ENCODE measurements at regions not wholly inside any gene's neighbourhood (a gene's known extent, or its start where the extent isn't known, plus 50 kb on each side); places are given as distances from the start of the nearest gene placed in this dataset.

- TF ChIP-seq GATA3 (IDR thresholded peaks at IDR 0.05; ENCODE audit: low read depth, low read length): no peak
- TF ChIP-seq GATA2 (IDR thresholded peaks at IDR 0.05; ENCODE audit: low read depth, low read length): 0 out of 2 replicates have a peak, but pooled peaks have one; percentile 17
These were observed 176.4 kb upstream of the PALMD start for GRCh38 chr1:99469550-99469971.

- TF ChIP-seq GATA3 (IDR thresholded peaks at IDR 0.05; ENCODE audit: low read depth, low read length) (no peak), GATA2 (IDR thresholded peaks at IDR 0.05; ENCODE audit: low read depth, low read length) (no peak)
These were observed 173.0 kb upstream of the PALMD start for GRCh38 chr1:99472893-99473292.

- TF ChIP-seq GATA2 (IDR thresholded peaks at IDR 0.05; ENCODE audit: low read depth, low read length): peak; percentile 57
- no peak for TF ChIP-seq GATA3 (IDR thresholded peaks at IDR 0.05; ENCODE audit: low read depth, low read length)
These were observed 171.5 kb upstream of the PALMD start for GRCh38 chr1:99474350-99474893.

- TF ChIP-seq GATA3 (IDR thresholded peaks at IDR 0.05; ENCODE audit: low read depth, low read length) (no peak), GATA2 (IDR thresholded peaks at IDR 0.05; ENCODE audit: low read depth, low read length) (no peak)
These were observed 169.9 kb upstream of the PALMD start for GRCh38 chr1:99476058-99476457.

- TF ChIP-seq GATA2 (IDR thresholded peaks at IDR 0.05; ENCODE audit: low read depth, low read length): no peak
- TF ChIP-seq GATA3 (IDR thresholded peaks at IDR 0.05; ENCODE audit: low read depth, low read length): no peak
These were observed 164.4 kb upstream of the PALMD start for GRCh38 chr1:99481391-99481996.

- no peak for TF ChIP-seq GATA2 (IDR thresholded peaks at IDR 0.05; ENCODE audit: low read depth, low read length)
- TF ChIP-seq GATA3 (IDR thresholded peaks at IDR 0.05; ENCODE audit: low read depth, low read length): no peak
These were observed 163.6 kb upstream of the PALMD start for GRCh38 chr1:99482286-99482685.

GRCh38 chr1:99482750-99483149, 163.2 kb upstream of the PALMD start:
- TF ChIP-seq GATA2 (IDR thresholded peaks at IDR 0.05; ENCODE audit: low read depth, low read length) (no peak), GATA3 (IDR thresholded peaks at IDR 0.05; ENCODE audit: low read depth, low read length) (no peak)

- no peak for TF ChIP-seq GATA2 (IDR thresholded peaks at IDR 0.05; ENCODE audit: low read depth, low read length)
- no peak for TF ChIP-seq GATA3 (IDR thresholded peaks at IDR 0.05; ENCODE audit: low read depth, low read length)
These were observed 155.9 kb upstream of the PALMD start for GRCh38 chr1:99490031-99490430.

- no peak for TF ChIP-seq GATA2 (IDR thresholded peaks at IDR 0.05; ENCODE audit: low read depth, low read length)
- no peak for TF ChIP-seq GATA3 (IDR thresholded peaks at IDR 0.05; ENCODE audit: low read depth, low read length)
These were observed 149.8 kb upstream of the PALMD start for GRCh38 chr1:99496067-99496466.

- no peak for TF ChIP-seq GATA3 (IDR thresholded peaks at IDR 0.05; ENCODE audit: low read depth, low read length)
- no peak for TF ChIP-seq GATA2 (IDR thresholded peaks at IDR 0.05; ENCODE audit: low read depth, low read length)
These were observed 148.2 kb upstream of the PALMD start for GRCh38 chr1:99497690-99498089.

- TF ChIP-seq GATA3 (IDR thresholded peaks at IDR 0.05; ENCODE audit: low read depth, low read length) (no peak), GATA2 (IDR thresholded peaks at IDR 0.05; ENCODE audit: low read depth, low read length) (no peak)
These were observed 145.4 kb upstream of the PALMD start for GRCh38 chr1:99500541-99500940.

GRCh38 chr1:99501871-99502270, 144.0 kb upstream of the PALMD start:
- TF ChIP-seq GATA2 (IDR thresholded peaks at IDR 0.05; ENCODE audit: low read depth, low read length) (no peak), GATA3 (IDR thresholded peaks at IDR 0.05; ENCODE audit: low read depth, low read length) (no peak)

GRCh38 chr1:99502400-99502799, 143.5 kb upstream of the PALMD start:
- TF ChIP-seq GATA2 (IDR thresholded peaks at IDR 0.05; ENCODE audit: low read depth, low read length) (no peak), GATA3 (IDR thresholded peaks at IDR 0.05; ENCODE audit: low read depth, low read length) (no peak)

GRCh38 chr1:99503276-99503747, 142.6 kb upstream of the PALMD start:
- no peak for TF ChIP-seq GATA2 (IDR thresholded peaks at IDR 0.05; ENCODE audit: low read depth, low read length)
- no peak for TF ChIP-seq GATA3 (IDR thresholded peaks at IDR 0.05; ENCODE audit: low read depth, low read length)

GRCh38 chr1:99504287-99504686, 141.6 kb upstream of the PALMD start:
- TF ChIP-seq GATA2 (IDR thresholded peaks at IDR 0.05; ENCODE audit: low read depth, low read length): no peak
- TF ChIP-seq GATA3 (IDR thresholded peaks at IDR 0.05; ENCODE audit: low read depth, low read length): no peak

All from SH-SY5Y (cell line).